Rectal smooth muscle tissue (tissue), 1 donor: ENCODE measurements at regions not wholly inside any gene's neighbourhood (a gene's known extent, or its start where the extent isn't known, plus 50 kb on each side); places are given as distances from the start of the nearest gene placed in this dataset.
A peak's percentile ranks its signal among the peaks of the same experiment; 100 is the strongest.

Source experiments
- H3K27ac ChIP-seq: one replicate; pipeline ENCODE4 v1.7.0; 2013; ENCODE audit warnings: low read depth, low read length, inconsistent platforms
- H3K27me3 ChIP-seq: one replicate; pipeline ENCODE4 v1.7.0; 2013; ENCODE audit warnings: low read length; ENCODE audit not compliant: control insufficient read depth, insufficient read depth
- H3K36me3 ChIP-seq: one replicate; pipeline ENCODE4 v1.7.0; 2013; ENCODE audit warnings: low read length; ENCODE audit not compliant: control insufficient read depth, insufficient read depth
- H3K4me1 ChIP-seq: one replicate; pipeline ENCODE4 v1.7.0; 2013; ENCODE audit warnings: low read length; ENCODE audit not compliant: control insufficient read depth, insufficient read depth
- H3K4me3 ChIP-seq: one replicate; pipeline ENCODE4 v1.7.0; 2013; ENCODE audit warnings: low read length
- H3K9ac ChIP-seq: one replicate; pipeline ENCODE4 v1.7.0; 2013; ENCODE audit warnings: low read length

DNA sequence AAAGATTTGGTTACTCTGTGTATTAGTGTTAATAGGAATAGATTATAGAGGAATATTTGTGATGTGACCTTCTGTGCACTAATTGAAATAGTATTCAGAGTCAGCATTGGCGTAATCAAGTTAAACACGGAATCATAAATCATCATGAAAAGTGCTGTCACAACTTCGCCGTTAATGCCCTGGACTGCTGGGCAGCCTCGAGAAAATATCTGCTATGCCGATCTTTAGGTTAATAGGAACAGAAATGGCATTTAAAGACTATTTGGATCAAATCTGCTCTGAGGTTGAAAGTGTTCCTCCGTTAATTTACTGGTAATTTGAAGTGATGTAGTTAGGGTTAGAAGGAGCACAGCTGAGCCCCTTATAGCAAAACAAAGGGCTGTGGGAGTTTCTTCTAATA is 219.0 kb downstream of the MZT1 start:
- Histone ChIP-seq H3K36me3 (no peaks in the 10 kb centered on the region), H3K27me3 (no peaks in the 10 kb centered on the region), H3K4me3 (no peak overlapping the region), H3K4me1 (no peaks in the 10 kb centered on the region), H3K9ac (no peak overlapping the region), H3K27ac (no peak overlapping the region)

DNA sequence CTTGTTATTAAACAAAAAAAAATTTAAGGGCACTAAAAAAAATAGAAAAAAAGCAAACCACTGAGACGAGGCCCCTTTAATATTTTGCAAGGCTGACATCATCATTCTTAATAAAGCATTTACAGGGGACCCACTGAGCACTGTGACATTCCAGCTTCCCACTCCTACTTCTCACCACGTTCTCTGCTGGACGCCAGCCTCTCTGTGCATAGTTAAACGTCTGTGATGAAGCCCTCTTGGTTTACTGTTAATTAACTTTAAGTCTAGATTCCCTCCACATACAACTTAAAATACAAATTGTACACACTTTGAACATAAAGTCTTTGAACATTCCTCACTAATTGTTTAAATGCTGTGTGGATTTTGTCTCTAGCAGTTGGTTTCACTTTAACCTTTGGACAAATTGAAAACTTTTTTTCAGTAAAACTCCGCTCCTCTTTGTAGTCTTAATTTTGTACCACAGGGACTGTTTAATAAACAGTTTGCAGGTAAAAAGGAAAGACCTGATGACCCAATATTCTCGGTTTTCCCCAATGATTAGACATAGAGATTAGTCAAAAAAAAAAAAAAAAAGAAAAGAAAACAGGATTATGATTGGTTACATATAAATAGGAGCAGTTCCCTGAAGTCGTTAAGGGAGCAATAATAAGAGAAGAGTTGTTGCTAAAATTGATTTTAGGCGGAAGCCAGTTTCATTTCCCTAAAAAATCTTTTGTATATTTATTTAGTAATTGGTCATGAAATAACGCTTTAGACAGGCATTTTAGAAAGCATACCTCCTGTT is 219.8 kb downstream of the MZT1 start:
- Histone ChIP-seq H3K9ac (no peak overlapping the region), H3K27ac (no peak overlapping the region), H3K27me3 (no peaks in the 10 kb centered on the region), H3K4me3 (no peak overlapping the region), H3K36me3 (no peaks in the 10 kb centered on the region), H3K4me1 (no peaks in the 10 kb centered on the region)

DNA sequence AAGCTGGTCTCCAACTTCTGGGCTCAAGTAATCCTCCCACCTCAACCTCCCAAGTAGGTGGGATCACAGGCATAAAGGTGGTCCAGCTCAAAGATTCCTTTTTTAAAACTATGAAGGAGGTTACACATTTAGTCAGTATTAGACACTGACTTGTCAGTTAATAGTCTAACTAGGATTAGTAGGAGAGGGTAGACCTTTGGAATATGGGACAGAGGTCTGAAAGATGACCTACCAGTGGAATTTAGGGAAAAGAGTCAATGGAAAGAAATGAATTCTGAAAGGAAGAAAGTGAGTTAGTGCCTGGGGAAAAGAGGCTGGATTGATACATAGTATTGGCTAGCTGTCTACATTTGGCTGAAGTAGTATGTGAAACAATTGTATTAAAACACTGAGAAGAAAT is 220.7 kb downstream of the MZT1 start:
- Histone ChIP-seq H3K9ac (no peak overlapping the region), H3K36me3 (no peaks in the 10 kb centered on the region), H3K27ac (no peak overlapping the region), H3K27me3 (no peaks in the 10 kb centered on the region), H3K4me1 (no peaks in the 10 kb centered on the region), H3K4me3 (no peak overlapping the region)

DNA sequence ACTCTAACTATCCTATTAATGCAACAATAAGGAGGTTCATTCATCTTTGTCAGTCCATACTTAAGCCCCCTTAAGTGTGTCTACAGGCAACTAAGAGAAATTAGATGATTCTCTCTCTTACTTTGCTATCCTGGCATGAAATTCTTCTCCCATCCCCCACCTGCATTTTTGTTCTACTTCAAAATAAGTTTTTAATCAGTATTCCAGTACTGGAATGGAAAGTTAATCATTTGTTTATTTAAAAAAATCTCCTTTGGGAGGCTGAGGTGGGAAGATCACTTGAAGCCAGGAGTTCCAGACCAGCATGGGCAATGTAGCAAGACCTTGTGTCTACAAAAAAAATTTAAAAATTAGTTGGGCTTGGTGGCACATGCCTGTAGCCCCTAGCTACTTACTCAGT is 222.1 kb downstream of the MZT1 start:
- Histone ChIP-seq H3K4me3 (no peak overlapping the region), H3K9ac (no peak overlapping the region), H3K36me3 (no peaks in the 10 kb centered on the region), H3K4me1 (no peaks in the 10 kb centered on the region), H3K27ac (no peak overlapping the region), H3K27me3 (no peaks in the 10 kb centered on the region)

DNA sequence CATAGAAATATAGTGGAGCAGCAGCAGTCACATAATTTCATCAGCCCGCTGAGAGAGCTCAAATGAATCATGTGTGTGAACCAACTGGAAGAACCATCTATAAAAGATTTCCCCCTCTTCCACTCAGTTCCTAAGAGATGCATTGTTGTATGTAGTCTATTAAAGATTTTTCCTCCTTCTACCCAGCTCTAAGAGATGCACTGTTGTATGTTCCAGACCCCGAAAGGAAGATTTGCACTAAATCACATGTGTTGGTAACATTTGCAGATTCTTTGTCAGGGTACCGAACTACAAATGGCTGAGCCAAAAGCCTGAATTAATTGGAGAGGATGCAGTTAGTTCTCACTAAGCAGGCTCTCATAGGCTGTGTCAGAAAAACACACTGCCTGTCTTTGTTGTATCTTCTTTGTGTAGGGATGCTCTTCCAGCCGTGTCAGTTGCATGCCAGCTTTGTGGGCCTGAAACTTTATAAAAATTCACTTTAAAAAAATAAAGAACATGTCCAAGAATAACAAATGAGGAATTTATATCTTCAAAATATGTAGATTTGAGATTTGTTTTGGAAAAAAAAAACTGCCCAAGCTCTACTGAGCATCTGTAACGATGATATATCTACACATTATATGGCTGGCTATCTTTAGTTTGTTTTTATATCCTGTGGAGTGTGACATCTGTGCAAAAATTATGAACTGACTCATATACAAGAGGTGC is 223.1 kb downstream of the MZT1 start:
- no peaks in the 10 kb centered on the region for H3K4me1 ChIP-seq
- no peaks in the 10 kb centered on the region for H3K27me3 ChIP-seq
- H3K4me3 ChIP-seq: no peak overlapping the region
- H3K36me3 ChIP-seq: no peaks in the 10 kb centered on the region
- H3K9ac ChIP-seq: no peak overlapping the region
- no peak overlapping the region for H3K27ac ChIP-seq

DNA sequence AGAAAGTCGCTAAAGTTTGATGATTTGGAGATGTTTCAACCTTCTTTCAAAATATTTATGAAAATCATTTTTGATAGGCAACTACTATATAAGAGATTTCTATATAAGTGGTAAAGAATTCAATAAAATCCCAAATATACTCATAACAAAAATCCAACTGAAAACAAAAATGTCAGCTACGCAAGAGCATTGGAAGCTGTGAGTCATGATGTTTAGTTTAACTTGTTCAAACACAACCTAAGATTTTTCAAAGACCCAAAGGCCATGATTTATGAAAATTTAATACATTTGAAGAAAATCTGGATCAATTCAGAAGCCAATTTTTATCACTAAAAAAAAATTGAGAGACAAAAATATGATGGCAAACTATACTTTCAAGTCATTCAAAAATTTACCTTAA is 226.6 kb downstream of the MZT1 start:
- no peaks in the 10 kb centered on the region for H3K4me1 ChIP-seq
- no peak overlapping the region for H3K27ac ChIP-seq
- no peaks in the 10 kb centered on the region for H3K36me3 ChIP-seq
- H3K9ac ChIP-seq: no peak overlapping the region
- no peak overlapping the region for H3K4me3 ChIP-seq
- H3K27me3 ChIP-seq: no peaks in the 10 kb centered on the region

DNA sequence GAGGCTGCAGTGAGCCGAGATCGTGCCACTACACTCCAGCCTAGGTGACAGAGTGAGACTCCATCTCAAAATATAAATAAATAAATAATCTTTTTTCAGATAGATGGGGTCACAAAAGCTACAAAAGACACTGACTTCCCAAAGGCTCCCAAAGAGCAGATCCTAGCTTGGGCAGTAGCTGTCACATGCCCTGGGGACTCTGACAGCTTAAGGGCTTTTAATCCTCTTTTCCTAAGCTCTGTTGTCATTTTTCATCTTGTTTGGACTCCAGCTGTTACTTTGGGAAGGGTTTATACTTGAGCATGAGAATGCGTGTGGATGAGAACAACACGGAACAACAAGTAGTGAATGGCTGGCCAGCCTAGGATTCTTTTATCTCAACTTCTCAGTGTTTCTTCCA is 231.7 kb downstream of the MZT1 start:
- Histone ChIP-seq H3K27me3 (no peaks in the 10 kb centered on the region), H3K36me3 (no peaks in the 10 kb centered on the region)

DNA sequence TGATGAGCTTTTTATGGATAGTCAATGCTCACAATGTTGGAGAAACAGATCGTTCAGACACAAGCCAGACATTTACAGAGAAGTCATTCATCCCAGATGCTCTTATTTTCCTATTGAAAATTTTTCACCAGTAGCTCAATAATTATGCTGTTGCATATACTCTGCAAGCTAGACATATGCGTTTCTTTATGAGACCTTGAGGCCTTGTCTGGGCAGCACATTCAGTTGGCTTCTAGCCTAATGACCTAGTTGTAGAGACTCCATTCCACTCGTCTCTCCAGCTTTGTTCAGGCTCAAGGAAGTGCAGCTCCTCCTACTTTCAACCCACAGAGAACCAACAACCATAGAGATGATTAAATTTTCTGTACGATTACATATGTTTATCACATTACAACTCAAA is 237.7 kb downstream of the MZT1 start:
- Histone ChIP-seq H3K4me1 (no peaks in the 10 kb centered on the region), H3K27ac (no peak overlapping the region), H3K9ac (no peak overlapping the region), H3K27me3 (no peaks in the 10 kb centered on the region), H3K4me3 (no peak overlapping the region), H3K36me3 (no peaks in the 10 kb centered on the region)

More for the DNA sequence above, 231.7 kb downstream of the MZT1 start:
- no peak overlapping the region for H3K4me3 ChIP-seq
- no peaks in the 10 kb centered on the region for H3K4me1 ChIP-seq
- no peak overlapping the region for H3K9ac ChIP-seq
- no peak overlapping the region for H3K27ac ChIP-seq

DNA sequence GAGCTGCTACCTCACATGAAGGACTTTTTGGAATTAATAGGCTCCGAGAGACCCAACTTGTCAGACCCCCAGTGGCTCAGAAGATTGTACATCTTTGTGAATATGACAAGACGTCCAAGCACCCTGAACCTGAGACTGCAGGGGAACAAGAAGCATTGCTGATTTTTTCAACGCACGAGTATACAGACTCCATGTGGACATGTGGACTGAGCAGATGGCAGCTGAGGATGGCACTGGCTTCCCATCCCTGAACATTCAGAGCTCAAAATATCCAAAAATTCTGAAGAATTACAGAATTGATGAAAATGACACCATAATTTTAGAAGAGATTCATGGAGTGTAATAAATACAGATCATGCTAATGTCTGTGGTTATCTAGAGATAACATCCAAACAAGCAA is 254.1 kb downstream of the MZT1 start:
- H3K9ac ChIP-seq: no peak overlapping the region
- H3K27ac ChIP-seq: no peak overlapping the region
- no peaks in the 10 kb centered on the region for H3K4me1 ChIP-seq
- no peaks in the 10 kb centered on the region for H3K27me3 ChIP-seq
- H3K4me3 ChIP-seq: no peak overlapping the region
- H3K36me3 ChIP-seq: no peaks in the 10 kb centered on the region

DNA sequence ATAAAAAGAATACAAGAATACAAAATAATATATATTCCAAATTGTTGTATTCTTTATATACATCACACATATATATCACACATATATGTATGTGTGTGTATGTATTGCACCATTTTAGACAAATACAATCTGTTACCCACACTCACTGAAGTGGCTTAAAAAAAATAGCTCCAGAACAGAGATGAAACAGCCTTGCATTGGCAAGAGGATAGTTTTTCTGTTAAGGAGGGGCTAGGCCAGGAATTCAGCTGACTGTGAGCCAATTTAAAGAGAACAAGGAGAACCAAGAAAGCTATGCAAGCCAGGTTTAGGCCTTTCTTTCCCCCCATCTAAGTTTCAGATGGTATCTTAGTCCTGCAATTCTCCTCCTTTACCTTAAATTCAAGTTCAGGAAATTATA is 257.5 kb downstream of the MZT1 start:
- Histone ChIP-seq H3K27me3 (no peaks in the 10 kb centered on the region), H3K9ac (no peak overlapping the region)

DNA sequence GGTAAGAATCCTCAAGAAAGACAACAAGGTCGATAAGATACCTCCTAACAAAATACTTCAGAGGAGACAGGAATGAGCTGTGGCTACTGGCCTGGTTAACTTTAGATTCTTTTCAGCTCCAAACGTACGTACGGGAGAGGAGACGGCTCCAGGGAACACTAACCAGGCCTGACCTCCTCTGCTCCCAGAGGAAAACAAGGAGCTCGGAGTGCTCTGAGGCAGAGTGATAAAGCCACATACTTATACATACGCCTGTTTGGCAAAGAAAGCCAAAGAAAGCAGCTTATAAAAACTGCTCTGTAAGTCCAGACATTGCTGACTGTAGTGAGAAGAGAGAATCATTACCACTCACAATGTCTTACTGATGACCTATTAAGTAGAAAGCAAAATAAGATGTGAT is 263.9 kb downstream of the MZT1 start:
- Histone ChIP-seq H3K4me1 (peaks cover 10% of the 10 kb centered on the region), H3K27ac (peak overlapping the region; percentile 25), H3K9ac (no peak overlapping the region), H3K4me3 (no peak overlapping the region), H3K27me3 (no peaks in the 10 kb centered on the region), H3K36me3 (no peaks in the 10 kb centered on the region)

More for the DNA sequence above, 257.5 kb downstream of the MZT1 start:
- Histone ChIP-seq H3K36me3 (no peaks in the 10 kb centered on the region), H3K4me3 (no peak overlapping the region), H3K4me1 (no peaks in the 10 kb centered on the region), H3K27ac (no peak overlapping the region)

DNA sequence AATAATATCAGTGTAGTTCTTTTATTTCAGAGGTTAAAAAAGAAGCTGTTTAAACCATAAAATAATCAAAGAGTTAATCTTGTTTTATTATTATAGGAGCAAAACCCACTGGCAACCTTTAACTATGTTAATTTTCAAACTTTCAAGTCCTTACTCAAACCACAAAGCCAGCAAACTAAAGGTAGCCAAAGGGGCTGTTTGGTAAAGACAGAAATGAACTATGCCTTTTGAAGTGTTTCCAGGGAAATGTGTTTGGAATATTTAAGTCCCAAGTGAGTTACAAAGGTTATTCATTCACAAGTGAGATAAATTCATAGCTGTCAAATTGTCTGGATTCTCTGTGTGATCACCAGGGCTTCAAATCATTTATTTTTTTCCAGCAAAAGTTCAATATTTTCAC is 264.7 kb downstream of the MZT1 start:
- no peak overlapping the region for H3K9ac ChIP-seq
- H3K4me1 ChIP-seq: peaks cover 10% of the 10 kb centered on the region
- H3K4me3 ChIP-seq: no peak overlapping the region
- H3K27ac ChIP-seq: no peak overlapping the region
- H3K36me3 ChIP-seq: no peaks in the 10 kb centered on the region
- H3K27me3 ChIP-seq: no peaks in the 10 kb centered on the region

DNA sequence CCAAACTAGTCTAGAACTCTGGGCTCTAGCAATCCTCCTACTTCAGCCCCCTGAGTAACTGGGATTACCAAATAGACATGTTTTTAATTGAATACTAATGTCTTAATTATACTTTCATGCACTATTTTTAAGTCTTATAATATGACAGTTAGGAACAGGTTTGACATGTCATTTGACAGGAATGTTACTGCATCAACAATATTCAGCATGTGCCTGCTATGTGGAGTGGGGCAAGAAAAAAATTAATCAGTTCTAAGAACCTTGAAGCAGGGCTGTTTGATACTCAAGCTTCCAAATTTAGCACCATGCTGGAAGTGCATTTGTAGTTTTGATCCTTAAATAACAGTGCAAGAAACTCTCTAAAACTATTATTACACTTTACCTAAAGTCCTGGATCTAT is 265.3 kb downstream of the MZT1 start:
- no peak overlapping the region for H3K27ac ChIP-seq
- no peak overlapping the region for H3K9ac ChIP-seq
- H3K4me3 ChIP-seq: no peak overlapping the region
- peaks cover 10% of the 10 kb centered on the region for H3K4me1 ChIP-seq
- H3K36me3 ChIP-seq: no peaks in the 10 kb centered on the region
- no peaks in the 10 kb centered on the region for H3K27me3 ChIP-seq
